IPS-20b (cell line): ENCODE measurements at regions not wholly inside any gene's neighbourhood (a gene's known extent, or its start where the extent isn't known, plus 50 kb on each side); places are given as distances from the start of the nearest gene placed in this dataset.

Source experiments
- H3K27ac ChIP-seq: one replicate; pipeline ENCODE4 v1.5.1; 2013; ENCODE audit warnings: low read length
- H3K27me3 ChIP-seq: 2 replicates; pipeline ENCODE4 v1.6.1; 2013; ENCODE audit warnings: mild to moderate bottlenecking, low read length, inconsistent platforms; ENCODE audit not compliant: insufficient read depth
- H3K36me3 ChIP-seq: 2 replicates; pipeline ENCODE4 v1.6.1; 2013; ENCODE audit warnings: low read depth, mild to moderate bottlenecking, inconsistent platforms, low read length, moderate library complexity; ENCODE audit not compliant: insufficient read depth
- H3K4me1 ChIP-seq: 2 replicates; pipeline ENCODE4 v1.6.1; 2013; ENCODE audit warnings: mild to moderate bottlenecking, control low read depth, inconsistent platforms, low read length, moderate library complexity; ENCODE audit not compliant: insufficient read depth
- H3K4me3 ChIP-seq: 2 replicates; pipeline ENCODE4 v1.5.1; 2013; ENCODE audit warnings: mild to moderate bottlenecking, low read length, inconsistent platforms
- H3K9ac ChIP-seq: 2 replicates; pipeline ENCODE4 v1.6.1; 2013; ENCODE audit warnings: low read depth, mild to moderate bottlenecking, inconsistent platforms, low read length, moderate library complexity
- H3K9me3 ChIP-seq: 2 replicates; pipeline ENCODE4 v1.6.1; 2013; ENCODE audit warnings: mild to moderate bottlenecking, low read depth, low read length, inconsistent platforms; ENCODE audit not compliant: insufficient read depth

- H3K27ac ChIP-seq, result no peak overlapping the region
- H3K4me3 ChIP-seq, result no peak overlapping the region
- H3K36me3 ChIP-seq, result no peaks in the 10 kb centered on the region
- H3K4me1 ChIP-seq, result no peaks in the 10 kb centered on the region
- no peak overlapping the region for H3K9ac ChIP-seq
- H3K9me3 ChIP-seq, result no peaks in the 10 kb centered on the region
- H3K27me3 ChIP-seq, result no peaks in the 10 kb centered on the region
Observed at GRCh38 chr3:127387556-127388153, 99.8 kb upstream of the PRR20G start.

- H3K27me3 ChIP-seq, result no peaks in the 10 kb centered on the region
- H3K36me3 ChIP-seq, result no peaks in the 10 kb centered on the region
Observed at GRCh38 chr3:127387119-127387518, 99.3 kb upstream of the PRR20G start.

GRCh38 chr3:127386490-127386889 lies 98.6 kb upstream of the PRR20G start:
- Histone ChIP-seq H3K4me1 (no peaks in the 10 kb centered on the region), H3K27me3 (no peaks in the 10 kb centered on the region), H3K4me3 (no peak overlapping the region), H3K36me3 (no peaks in the 10 kb centered on the region), H3K9me3 (peaks cover 6% of the 10 kb centered on the region; the same call in 1 of the 2 replicates), H3K9ac (no peak overlapping the region), H3K27ac (no peak overlapping the region)

More at GRCh38 chr3:127387119-127387518, 99.3 kb upstream of the PRR20G start:
- peaks cover under 1% of the 10 kb centered on the region; the same call in 1 of the 2 replicates for H3K9me3 ChIP-seq
- no peak overlapping the region for H3K27ac ChIP-seq
- no peak overlapping the region for H3K4me3 ChIP-seq
- H3K9ac ChIP-seq, result no peak overlapping the region
- H3K4me1 ChIP-seq, result no peaks in the 10 kb centered on the region

- Histone ChIP-seq H3K27me3 (no peaks in the 10 kb centered on the region), H3K36me3 (no peaks in the 10 kb centered on the region), H3K9ac (no peak overlapping the region), H3K9me3 (peaks cover 6% of the 10 kb centered on the region), H3K4me1 (no peaks in the 10 kb centered on the region), H3K27ac (no peak overlapping the region), H3K4me3 (no peak overlapping the region)
Observed at GRCh38 chr3:127385540-127385870, 97.7 kb upstream of the PRR20G start.

GRCh38 chr3:127384717-127385539 lies 97.1 kb upstream of the PRR20G start:
- Histone ChIP-seq H3K27me3 (no peaks in the 10 kb centered on the region), H3K27ac (no peak overlapping the region), H3K9ac (no peak overlapping the region), H3K36me3 (no peaks in the 10 kb centered on the region), H3K9me3 (peaks cover 6% of the 10 kb centered on the region), H3K4me1 (no peaks in the 10 kb centered on the region), H3K4me3 (no peak overlapping the region)

- H3K36me3 ChIP-seq, result no peaks in the 10 kb centered on the region
- peaks cover 6% of the 10 kb centered on the region for H3K9me3 ChIP-seq
- H3K9ac ChIP-seq, result no peak overlapping the region
- H3K4me3 ChIP-seq, result no peak overlapping the region
- no peak overlapping the region for H3K27ac ChIP-seq
- no peaks in the 10 kb centered on the region for H3K27me3 ChIP-seq
- H3K4me1 ChIP-seq, result no peaks in the 10 kb centered on the region
Observed at GRCh38 chr3:127383656-127384179, 95.9 kb upstream of the PRR20G start.

- Histone ChIP-seq H3K4me3 (no peak overlapping the region), H3K27ac (no peak overlapping the region), H3K4me1 (no peaks in the 10 kb centered on the region), H3K36me3 (no peaks in the 10 kb centered on the region), H3K9me3 (peaks cover 6% of the 10 kb centered on the region), H3K9ac (no peak overlapping the region), H3K27me3 (no peaks in the 10 kb centered on the region; the same call in 1 of the 2 replicates)
Observed at GRCh38 chr3:127377801-127378655, 90.2 kb upstream of the PRR20G start.

- no peak overlapping the region for H3K4me3 ChIP-seq
- no peaks in the 10 kb centered on the region for H3K36me3 ChIP-seq
- H3K9ac ChIP-seq, result no peak overlapping the region
- no peaks in the 10 kb centered on the region; the same call in 1 of the 2 replicates for H3K27me3 ChIP-seq
- no peaks in the 10 kb centered on the region for H3K9me3 ChIP-seq
- H3K27ac ChIP-seq, result no peak overlapping the region
- H3K4me1 ChIP-seq, result no peaks in the 10 kb centered on the region
Observed at GRCh38 chr3:127375151-127375930, 87.5 kb upstream of the PRR20G start.

GRCh38 chr3:127374086-127375010 lies 86.5 kb upstream of the PRR20G start:
- H3K4me3 ChIP-seq, result no peak overlapping the region
- no peak overlapping the region for H3K9ac ChIP-seq
- no peaks in the 10 kb centered on the region for H3K36me3 ChIP-seq
- no peaks in the 10 kb centered on the region for H3K9me3 ChIP-seq
- no peaks in the 10 kb centered on the region for H3K4me1 ChIP-seq
- no peak overlapping the region for H3K27ac ChIP-seq
- no peaks in the 10 kb centered on the region; the same call in 1 of the 2 replicates for H3K27me3 ChIP-seq

- Histone ChIP-seq H3K9me3 (no peaks in the 10 kb centered on the region), H3K9ac (no peak overlapping the region), H3K27me3 (no peaks in the 10 kb centered on the region; the same call in 1 of the 2 replicates), H3K4me3 (no peak overlapping the region), H3K36me3 (no peaks in the 10 kb centered on the region), H3K4me1 (no peaks in the 10 kb centered on the region), H3K27ac (no peak overlapping the region)
Observed at GRCh38 chr3:127373441-127374085, 85.7 kb upstream of the PRR20G start.
